HG03442 (cell line): ENCODE measurements at regions not wholly inside any gene's neighbourhood (a gene's known extent, or its start where the extent isn't known, plus 50 kb on each side); places are given as distances from the start of the nearest gene placed in this dataset.
"Not testable (repeated sequence)": the region's sequence is repeated elsewhere in the genome, so short reads cannot be mapped to it uniquely, and the experiment has no call there.

Experiments
- ATAC-seq: cut with Tn5 transposase; IDR thresholded peaks from one replicate; pipeline ENCODE4 v1.9.1; 2021; ENCODE audit warnings: mild to moderate bottlenecking, moderate library complexity; ENCODE audit not compliant: unreplicated experiment

GRCh38 chr2:191476901-191477300 lies 201.0 kb upstream of the NABP1 start:
- ATAC-seq: no peak

- ATAC-seq: no peak
These were observed 198.9 kb upstream of the NABP1 start for GRCh38 chr2:191478799-191479679.

DNA sequence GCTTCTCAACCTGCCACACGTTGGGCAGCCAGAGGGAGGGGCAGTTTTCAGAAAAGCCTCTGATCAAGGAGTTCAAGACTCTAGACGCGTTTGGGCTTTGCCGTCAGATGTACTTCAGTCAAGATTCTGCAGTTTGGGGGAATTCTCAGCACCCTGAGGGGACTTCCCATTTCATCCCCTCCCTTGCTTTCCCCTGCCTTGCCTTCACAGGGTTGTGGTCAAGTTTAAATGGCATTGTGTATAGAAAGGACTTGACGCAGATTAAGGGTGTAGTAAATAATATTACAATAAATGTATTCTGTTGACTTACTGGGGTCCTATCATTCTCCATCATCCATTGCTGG lies 198.3 kb upstream of the NABP1 start:
- peak; percentile 48 for ATAC-seq

DNA sequence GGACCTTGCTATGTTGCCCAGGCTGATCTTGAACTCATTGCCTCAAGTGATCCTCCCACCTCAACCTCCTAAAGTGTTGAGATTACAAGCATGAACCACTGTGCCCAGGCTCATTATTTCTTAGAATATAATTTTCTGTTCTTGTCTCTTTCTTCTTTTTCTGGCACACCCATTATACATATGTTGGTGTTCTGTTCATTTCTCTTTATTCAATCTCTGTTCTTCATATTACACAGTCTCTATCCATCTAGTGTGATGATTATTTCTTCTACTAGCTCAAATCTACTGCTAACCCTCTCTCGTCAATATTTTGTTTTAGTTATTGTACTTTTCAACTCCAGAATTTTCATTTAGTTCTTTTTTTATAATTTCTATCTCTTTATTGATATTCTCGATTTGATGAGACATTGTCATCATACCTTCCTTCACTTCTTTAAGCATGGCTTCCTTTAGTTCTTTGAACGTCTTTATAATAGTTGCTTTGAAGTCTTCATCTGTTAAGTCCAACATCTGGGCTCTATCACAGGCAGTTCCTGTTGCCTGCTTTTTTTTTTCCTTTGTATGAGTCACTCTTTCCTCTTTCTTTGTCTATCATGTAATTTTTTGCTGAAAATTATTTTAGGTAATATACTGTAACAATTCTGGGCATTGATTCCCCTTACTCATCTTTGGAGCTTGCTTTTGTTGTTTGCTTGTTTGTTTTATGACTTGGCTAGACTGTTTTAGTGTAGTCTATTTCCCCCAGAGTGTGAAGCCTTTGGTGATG lies 196.4 kb upstream of the NABP1 start:
- no peak for ATAC-seq

GRCh38 chr2:191483117-191483516 lies 194.8 kb upstream of the NABP1 start:
- ATAC-seq: no peak

DNA sequence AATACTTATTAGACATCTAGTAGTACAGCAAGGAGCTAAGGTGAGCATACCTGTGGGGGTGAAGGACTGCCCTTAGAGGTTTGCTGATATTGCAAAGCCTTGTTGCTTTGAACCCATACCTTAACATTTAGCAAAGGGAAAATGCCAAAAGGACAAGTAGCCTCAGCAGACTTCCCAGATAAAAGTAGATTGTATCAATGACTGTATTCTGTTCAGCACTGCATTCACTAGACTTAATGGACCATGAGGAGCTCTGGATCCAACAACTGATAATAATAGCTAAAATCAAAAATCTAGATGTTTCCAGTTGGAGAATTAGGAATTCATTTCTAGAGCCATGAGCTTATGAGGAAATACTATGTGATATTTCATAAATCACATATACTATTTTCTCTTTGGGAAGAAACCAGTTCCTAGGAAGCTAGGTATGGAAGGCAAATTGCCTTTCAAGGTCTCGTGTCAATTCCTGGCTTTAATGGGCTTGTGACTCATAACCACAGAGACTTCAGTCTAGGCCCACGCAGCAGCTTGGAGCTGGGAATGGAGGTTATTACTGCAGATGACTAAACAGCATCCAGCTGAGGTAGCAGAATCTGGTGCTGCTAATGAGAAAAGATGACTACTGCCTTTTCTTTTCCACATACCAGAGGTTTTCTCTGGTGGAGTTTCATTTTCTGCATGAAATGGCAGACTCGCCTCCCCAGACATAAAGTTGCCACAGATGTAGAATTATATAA lies 191.2 kb upstream of the NABP1 start:
- no peak for ATAC-seq

- no peak for ATAC-seq
These were observed 189.8 kb upstream of the NABP1 start for GRCh38 chr2:191488135-191488534.

GRCh38 chr2:191489177-191489576 lies 188.8 kb upstream of the NABP1 start:
- ATAC-seq: no peak

DNA sequence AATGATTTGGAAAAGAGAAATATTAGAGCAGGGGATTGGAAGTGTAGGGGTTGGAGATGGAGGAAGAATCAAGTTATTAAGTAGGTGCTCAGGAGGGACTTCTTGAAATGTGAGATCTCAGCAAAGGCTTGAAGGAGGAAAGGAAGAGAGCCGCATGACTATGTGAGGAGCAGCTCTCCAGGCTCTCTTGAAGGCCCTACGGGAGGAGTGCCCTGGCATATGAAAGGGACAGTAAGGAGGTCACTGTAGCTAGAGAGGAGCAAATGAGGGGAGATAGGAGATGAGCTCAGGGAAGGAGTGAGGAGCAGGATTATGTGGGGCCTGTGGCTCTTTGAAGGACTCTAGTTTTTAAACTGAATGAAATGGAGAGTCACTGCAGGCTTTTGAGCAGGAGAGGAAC lies 181.1 kb upstream of the NABP1 start:
- no peak for ATAC-seq

DNA sequence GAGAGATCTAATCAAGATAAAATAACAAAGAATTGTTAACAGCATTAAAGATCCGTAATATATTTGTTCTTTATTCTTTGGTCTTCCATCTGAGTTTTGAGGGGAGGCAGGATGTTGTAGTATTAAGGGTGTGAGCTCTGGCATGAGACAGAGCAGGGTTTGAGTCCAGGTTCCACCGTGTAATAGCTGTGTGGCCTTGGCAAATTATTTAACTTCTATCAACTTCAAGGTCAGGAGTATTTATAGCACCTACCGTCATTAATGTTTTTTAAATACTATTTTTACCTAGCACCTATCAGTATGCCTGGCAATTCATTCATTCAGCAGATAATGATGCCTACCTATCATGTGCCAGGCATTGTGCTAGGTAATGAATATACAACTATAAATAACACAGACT lies 180.1 kb upstream of the NABP1 start:
- no peak for ATAC-seq

GRCh38 chr2:191499050-191499449 lies 178.9 kb upstream of the NABP1 start:
- ATAC-seq: no peak

DNA sequence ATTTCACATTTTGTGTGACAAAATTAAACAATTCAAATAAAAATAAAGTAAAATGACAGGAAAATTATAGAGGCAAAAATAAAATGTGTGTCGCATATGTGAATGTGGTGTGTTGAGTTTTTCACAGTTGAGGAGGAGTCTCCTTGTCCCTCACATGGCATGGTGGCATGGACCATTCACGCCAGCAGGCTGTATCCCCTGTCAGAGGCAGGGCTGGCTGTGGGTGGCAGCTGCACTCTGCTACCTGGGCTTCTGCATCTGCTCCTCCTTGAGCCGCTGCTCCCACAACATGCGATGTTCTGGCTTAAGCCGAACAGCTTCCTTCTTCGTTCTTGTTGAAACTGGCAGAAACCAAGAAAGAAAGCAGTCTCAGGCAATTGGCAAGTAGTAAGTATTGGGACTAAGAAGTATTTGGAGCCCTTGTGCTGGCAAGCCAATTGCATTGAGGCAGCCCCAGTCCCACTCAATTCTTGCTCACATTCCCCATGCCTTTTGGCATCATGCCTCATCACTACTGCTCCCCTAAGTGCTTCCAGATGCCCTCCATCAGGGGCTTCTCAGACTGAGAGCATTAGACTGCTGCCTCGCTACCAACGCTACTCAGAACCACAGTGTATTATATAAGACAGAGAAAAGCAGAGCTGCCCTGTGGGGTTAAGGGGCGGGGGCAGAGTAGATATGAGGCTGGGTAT lies 177.9 kb upstream of the NABP1 start:
- no peak for ATAC-seq

- ATAC-seq: no peak
These were observed 177.4 kb upstream of the NABP1 start for GRCh38 chr2:191500566-191500883.

- ATAC-seq: no peak
These were observed 176.9 kb upstream of the NABP1 start for GRCh38 chr2:191500884-191501560.

GRCh38 chr2:191501561-191502168 lies 176.3 kb upstream of the NABP1 start:
- ATAC-seq: no peak

DNA sequence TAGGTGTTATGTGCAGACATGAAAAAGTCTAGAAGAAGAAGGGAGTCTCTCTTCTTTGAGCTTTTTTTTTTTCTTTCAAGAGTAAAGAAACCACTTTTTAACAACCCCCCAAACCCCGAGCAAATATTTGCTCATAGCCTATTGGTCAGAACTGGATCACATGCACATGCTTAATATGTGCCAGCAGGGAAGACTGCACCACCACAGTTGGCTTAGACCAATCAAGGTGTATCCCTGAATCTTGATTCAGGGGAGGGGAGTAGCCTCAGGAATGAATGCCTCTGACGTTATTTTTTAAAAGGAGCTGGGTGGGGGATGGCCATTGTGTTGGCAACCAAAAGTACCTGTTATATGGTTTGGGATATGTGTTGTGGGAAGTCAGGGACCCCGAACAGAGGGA lies 171.4 kb upstream of the NABP1 start:
- ATAC-seq: no peak

DNA sequence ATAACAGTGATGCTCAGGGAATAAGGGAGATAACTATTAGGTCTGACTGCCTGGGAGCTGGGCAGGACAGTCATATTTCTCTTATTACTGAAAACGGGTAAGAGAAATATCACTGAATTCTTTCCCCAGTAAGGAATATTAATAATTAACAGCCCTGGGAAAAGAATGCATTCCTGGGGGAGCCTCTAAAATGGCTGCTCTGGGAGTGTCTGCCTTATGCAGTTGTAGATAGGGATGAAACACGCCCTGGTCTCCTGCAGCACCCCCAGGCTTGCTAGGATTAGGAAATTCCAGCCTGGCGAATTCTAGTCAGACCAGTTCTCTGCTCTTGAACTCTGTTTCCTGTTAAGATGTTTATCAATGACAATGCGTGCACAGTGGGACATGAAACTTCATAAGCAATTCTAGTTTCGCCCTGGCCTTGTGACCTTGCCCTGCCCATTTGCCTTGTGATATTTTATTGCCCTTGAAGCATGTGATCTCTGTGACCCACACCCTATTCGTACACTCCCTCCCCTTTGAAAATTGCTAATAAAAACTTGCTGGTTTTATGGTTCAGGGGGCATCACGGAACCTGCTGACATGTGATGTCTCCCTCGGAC lies 170.6 kb upstream of the NABP1 start:
- not testable (repeated sequence) for ATAC-seq

- ATAC-seq: no peak
These were observed 169.2 kb upstream of the NABP1 start for GRCh38 chr2:191508738-191509137.

DNA sequence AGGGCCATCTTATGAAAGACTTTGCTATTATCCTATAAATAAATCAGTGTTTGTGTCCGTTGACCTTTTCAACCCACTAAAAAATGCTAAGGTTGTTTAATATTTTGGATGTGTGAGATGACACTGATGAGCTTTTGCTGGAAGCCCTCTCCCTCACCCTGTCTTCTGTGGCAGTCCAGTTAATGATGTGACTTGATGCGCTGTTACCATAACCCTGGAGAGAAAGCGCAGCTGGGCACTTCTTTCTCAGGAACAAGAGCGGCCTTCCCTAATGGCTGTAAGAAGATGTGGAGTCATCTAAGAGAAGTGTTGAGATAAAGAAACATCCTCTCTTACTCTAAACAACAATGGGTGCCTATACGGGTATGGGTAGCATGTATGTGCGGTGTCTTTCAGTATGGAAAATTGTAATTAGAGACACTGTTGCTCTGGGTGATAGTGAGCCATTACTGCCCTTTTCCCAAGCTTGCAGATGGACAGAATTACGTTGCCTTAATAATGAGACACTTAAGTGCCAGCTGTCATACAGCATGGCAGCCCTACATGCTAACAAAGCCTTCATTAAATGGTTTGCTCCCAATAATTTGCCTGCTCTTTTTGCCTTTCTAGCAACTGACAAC lies 165.6 kb upstream of the NABP1 start:
- no peak for ATAC-seq
